Esophagus muscularis mucosa (tissue), 4 donors: ENCODE measurements at regions not wholly inside any gene's neighbourhood (a gene's known extent, or its start where the extent isn't known, plus 50 kb on each side); places are given as distances from the start of the nearest gene placed in this dataset.

Experiments
- DNase-seq: peaks from one replicate; pipeline ENCODE4 v3.0.0-alpha.2; 2017; ENCODE audit errors: extremely low spot score
- H3K27ac ChIP-seq, 4 donors: fragments of 200-600 bp; sonication (generic); replicated peaks in 1 of 4; 1 replicate in 3 of 4; 2 replicates in 1 of 4; pipeline ENCODE4 v1.5.1; 2016 to 2019; ENCODE audit warnings: mild to moderate bottlenecking in 1 of 4
- H3K27me3 ChIP-seq, 4 donors: fragments of 200-600 bp; sonication (generic); one replicate each; pipeline versions ENCODE4 v1.5.1 to v1.6.0; 2016 to 2019
- H3K36me3 ChIP-seq, 4 donors: fragments of 200-600 bp; sonication (generic); one replicate each; pipeline ENCODE4 v1.5.1; 2016 to 2019
- H3K4me1 ChIP-seq, 4 donors: fragments of 200-600 bp; sonication (generic); one replicate each; pipeline ENCODE4 v1.5.1; 2016 to 2019
- H3K4me3 ChIP-seq, 4 donors: fragments of 200-600 bp; sonication (generic); 1 replicate in 2 of 4; 2 replicates in 2 of 4; pipeline ENCODE4 v1.5.1; 2016 to 2019; ENCODE audit warnings: mild to moderate bottlenecking in 4 of 4, moderate library complexity in 1 of 4
- H3K9me3 ChIP-seq, 4 donors: fragments of 200-600 bp; sonication (generic); 1 replicate in 3 of 4; 2 replicates in 1 of 4; pipeline ENCODE4 v1.5.1; 2016 to 2019
- CTCF ChIP-seq, 3 experiments: fragments of 200-600 bp in 2 of 3; fragments of 450-650 bp in 1 of 3; sonication (generic) in 2 of 3; IDR thresholded peaks; one replicate each; pipeline ENCODE4 v1.5.1; 2017 to 2019; ENCODE audit warnings: antibody characterized with exemption in 3 of 3, mild to moderate bottlenecking in 2 of 3, moderate library complexity in 1 of 3
- EP300 ChIP-seq: sonication (generic); formaldehyde crosslinking; IDR thresholded peaks from one replicate; pipeline ENCODE4 v1.6.1; 2017; ENCODE audit warnings: antibody characterized with exemption
- POLR2A ChIP-seq: fragments of 450-650 bp; IDR thresholded peaks from one replicate; pipeline ENCODE4 v1.6.1; 2017; ENCODE audit warnings: antibody characterized with exemption, moderate library complexity, mild to moderate bottlenecking, low read depth
- POLR2AphosphoS5 ChIP-seq, 2 donors: sonication (generic); formaldehyde crosslinking; IDR thresholded peaks; one replicate each; pipeline ENCODE4 v1.6.1; 2017; ENCODE audit warnings: antibody characterized with exemption in 2 of 2
- WGBS: methylation state at CpG from one replicate; pipeline ENCODE4 v1.1.5; 2018; 5-methylcytosine and 5-hydroxymethylcytosine counted together
- intact Hi-C: fragments of 100-400 bp; cut with DNase I; formaldehyde crosslinking; loops from one replicate; pipeline ENCODE4 v1.15.1; 2023

GRCh38 chr1:234902774-234903547 is 225.7 kb downstream of the TOMM20 start:
- intact Hi-C loops, result no loop called here
- no peak for DNase-seq
- 93% methylated on average over 7 of the region's 7 CpGs for WGBS
- no peak overlapping the region for H3K27ac ChIP-seq
- TF ChIP-seq EP300 (no peak), POLR2A (no peak), CTCF (IDR thresholded peaks at IDR 0.05) (no peak), POLR2AphosphoS5 (IDR thresholded peaks at IDR 0.05) (no peak)
- no peaks in the 10 kb centered on the region for H3K27me3 ChIP-seq
- H3K36me3 ChIP-seq, result no peaks in the 10 kb centered on the region
- peaks cover 11 to 22% (median 15%) of the 10 kb centered on the region in 4 donors for H3K4me1 ChIP-seq
- H3K4me3 ChIP-seq, result no peak overlapping the region
- H3K9me3 ChIP-seq, result no peaks in the 10 kb centered on the region

DNA sequence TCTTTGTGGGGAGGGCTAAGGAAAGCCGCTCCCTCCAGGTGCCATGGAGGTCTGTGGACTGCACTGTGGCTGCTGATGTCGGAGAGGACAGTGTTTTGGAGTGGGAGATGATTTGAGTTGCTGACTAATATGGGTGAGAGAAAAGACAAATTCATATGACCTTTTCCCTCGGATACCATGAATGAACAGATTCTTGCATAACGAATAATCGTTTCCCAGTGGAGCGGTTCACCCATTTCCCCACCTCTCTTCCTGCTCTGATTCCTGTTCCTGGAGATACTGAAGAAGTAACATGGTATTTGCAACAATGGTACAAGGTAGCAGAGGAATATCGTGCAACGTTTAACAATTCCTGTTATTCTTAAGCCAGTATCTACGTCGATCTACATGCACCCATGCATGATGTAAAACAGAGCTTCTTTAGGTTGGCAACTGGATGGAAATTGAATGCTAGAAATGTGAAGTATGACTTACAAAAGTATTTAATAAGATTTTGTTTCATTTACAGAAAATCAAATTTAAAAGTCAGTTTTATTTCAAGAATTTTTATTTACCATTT is 227.1 kb downstream of the TOMM20 start:
- WGBS, result 84% methylated on average over 10 of the region's 10 CpGs
- Histone ChIP-seq H3K27ac (no peak overlapping the region), H3K36me3 (no peaks in the 10 kb centered on the region), H3K27me3 (no peaks in the 10 kb centered on the region), H3K9me3 (no peaks in the 10 kb centered on the region), H3K4me3 (no peak overlapping the region), H3K4me1 (peaks cover 11 to 26% (median 19%) of the 10 kb centered on the region in 4 donors)
- TF ChIP-seq POLR2AphosphoS5 (IDR thresholded peaks at IDR 0.05) (no peak), CTCF (IDR thresholded peaks at IDR 0.05) (no peak), EP300 (no peak), POLR2A (no peak)
- intact Hi-C loops, result no loop called here
- no peak for DNase-seq

DNA sequence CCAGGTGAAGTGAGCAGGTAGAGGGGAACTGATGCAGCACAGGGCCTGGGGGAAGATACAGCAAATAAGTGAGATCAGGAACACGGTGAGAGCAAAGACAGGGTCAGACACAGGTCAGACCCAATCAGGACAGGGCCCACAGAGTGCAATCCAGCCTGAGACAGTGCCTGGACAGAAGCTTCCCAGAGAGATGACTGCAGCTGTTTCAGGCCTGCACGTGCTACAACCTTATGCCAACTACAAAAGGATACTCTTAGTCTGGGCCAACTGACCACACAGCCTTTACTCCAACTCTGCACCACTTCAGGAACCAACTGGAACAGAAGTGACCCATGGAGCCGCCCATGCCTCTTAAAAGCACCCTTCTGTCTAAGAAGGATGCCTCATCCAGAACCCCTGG is 228.0 kb downstream of the TOMM20 start:
- no peak for DNase-seq
- whole genome bisulfite sequencing, result 87% methylated on average over 3 of the region's 3 CpGs

GRCh38 chr1:234899730-234900072 is 228.9 kb downstream of the TOMM20 start:
- TF ChIP-seq POLR2A (no peak), CTCF (IDR thresholded peaks at IDR 0.05) (no peak), EP300 (no peak), POLR2AphosphoS5 (IDR thresholded peaks at IDR 0.05) (no peak)
- H3K4me1 ChIP-seq, result peaks cover 11 to 26% (median 19%) of the 10 kb centered on the region in 4 donors
- DNase-seq, result no peak
- no peak overlapping the region for H3K4me3 ChIP-seq
- no peak overlapping the region for H3K27ac ChIP-seq
- 94% methylated on average over 13 of the region's 13 CpGs for WGBS
- H3K9me3 ChIP-seq, result no peaks in the 10 kb centered on the region
- no peaks in the 10 kb centered on the region for H3K27me3 ChIP-seq
- no peaks in the 10 kb centered on the region for H3K36me3 ChIP-seq
- intact Hi-C loops, result no loop called here

More for the DNA sequence above, 228.0 kb downstream of the TOMM20 start:
- no peaks in the 10 kb centered on the region for H3K9me3 ChIP-seq
- H3K27ac ChIP-seq, result no peak overlapping the region
- intact Hi-C loops, result no loop called here
- no peak overlapping the region for H3K4me3 ChIP-seq
- H3K27me3 ChIP-seq, result no peaks in the 10 kb centered on the region
- H3K36me3 ChIP-seq, result no peaks in the 10 kb centered on the region
- peaks cover 11 to 26% (median 19%) of the 10 kb centered on the region in 4 donors for H3K4me1 ChIP-seq
- TF ChIP-seq CTCF (IDR thresholded peaks at IDR 0.05) (no peak), EP300 (no peak)
